DOHH2 (cell line): ENCODE measurements at regions not wholly inside any gene's neighbourhood (a gene's known extent, or its start where the extent isn't known, plus 50 kb on each side); places are given as distances from the start of the nearest gene placed in this dataset.
"Not testable (repeated sequence)": the region's sequence is repeated elsewhere in the genome, so short reads cannot be mapped to it uniquely, and the experiment has no call there.

Experiments
- H3F3A ChIP-seq: fragments of 200-600 bp; sonication (generic), shearing (Covaris generic); 2 replicates; pipeline ENCODE4 v1.6.0; 2016; ENCODE audit warnings: antibody characterized with exemption, mild to moderate bottlenecking; ENCODE audit not compliant: control insufficient read depth, insufficient read depth
- H3K27ac ChIP-seq: fragments of 200-600 bp; sonication (generic); 2 replicates; pipeline ENCODE4 v1.5.1; 2014; ENCODE audit warnings: low read depth, mild to moderate bottlenecking, low read length, moderate library complexity
- H3K27me3 ChIP-seq: fragments of 200-600 bp; sonication (generic); 2 replicates; pipeline ENCODE4 v1.6.1; 2014; ENCODE audit warnings: mild to moderate bottlenecking, low read length, mixed read lengths; ENCODE audit not compliant: control insufficient read depth
- H3K36me3 ChIP-seq: fragments of 200-600 bp; sonication (generic); 2 replicates; pipeline ENCODE4 v1.6.1; 2014; ENCODE audit warnings: mild to moderate bottlenecking, low read length, moderate library complexity, mixed read lengths; ENCODE audit not compliant: control insufficient read depth
- H3K4me1 ChIP-seq: fragments of 200-600 bp; sonication (generic); 2 replicates; pipeline ENCODE4 v1.6.1; 2014; ENCODE audit warnings: mild to moderate bottlenecking, low read length, mixed read lengths; ENCODE audit not compliant: control insufficient read depth
- H3K4me2 ChIP-seq: fragments of 200-600 bp; sonication (generic); 2 replicates; pipeline ENCODE4 v1.6.0; 2014; ENCODE audit warnings: mild to moderate bottlenecking, low read length, moderate library complexity
- H3K4me3 ChIP-seq: fragments of 200-600 bp; sonication (generic); 2 replicates; pipeline ENCODE4 v1.5.1; 2014; ENCODE audit warnings: mild to moderate bottlenecking, low read length, mixed read lengths
- H3K79me2 ChIP-seq: fragments of 200-600 bp; sonication (generic); 2 replicates; pipeline ENCODE4 v1.6.1; 2014; ENCODE audit warnings: mild to moderate bottlenecking, low read length, mixed read lengths; ENCODE audit not compliant: control insufficient read depth
- H3K9me2 ChIP-seq: fragments of 200-600 bp; sonication (generic); replicated peaks from 2 replicates; pipeline ENCODE4 v1.6.1; 2014; ENCODE audit warnings: mild to moderate bottlenecking, low read length, mixed read lengths; ENCODE audit not compliant: control insufficient read depth
- H3K9me3 ChIP-seq: fragments of 200-600 bp; sonication (generic); 2 replicates; pipeline ENCODE4 v1.6.1; 2014; ENCODE audit warnings: antibody characterized with exemption, low read length, mixed read lengths; ENCODE audit not compliant: control insufficient read depth, insufficient read depth
- H4K20me1 ChIP-seq: fragments of 200-600 bp; sonication (generic); 2 replicates; pipeline ENCODE4 v1.6.0; 2014; ENCODE audit warnings: low read depth, mild to moderate bottlenecking, antibody characterized with exemption, low read length, moderate library complexity; ENCODE audit not compliant: control insufficient read depth, insufficient read depth
- EZH2phosphoT487 ChIP-seq: fragments of 200-600 bp; sonication (generic); IDR thresholded peaks from 2 replicates; pipeline ENCODE4 v1.6.1; 2017; ENCODE audit warnings: borderline replicate concordance, mild to moderate bottlenecking, antibody characterized with exemption, low read length, moderate library complexity, mixed read lengths
- TF ChIP-seq, protein P1 (sequence below): fragments of 200-600 bp; sonication (generic); IDR thresholded peaks from one replicate; pipeline ENCODE4 v1.5.1; 2014; ENCODE audit warnings: antibody characterized with exemption, mild to moderate bottlenecking, low read depth, low read length; ENCODE audit not compliant: poor library complexity, severe bottlenecking

DNA sequence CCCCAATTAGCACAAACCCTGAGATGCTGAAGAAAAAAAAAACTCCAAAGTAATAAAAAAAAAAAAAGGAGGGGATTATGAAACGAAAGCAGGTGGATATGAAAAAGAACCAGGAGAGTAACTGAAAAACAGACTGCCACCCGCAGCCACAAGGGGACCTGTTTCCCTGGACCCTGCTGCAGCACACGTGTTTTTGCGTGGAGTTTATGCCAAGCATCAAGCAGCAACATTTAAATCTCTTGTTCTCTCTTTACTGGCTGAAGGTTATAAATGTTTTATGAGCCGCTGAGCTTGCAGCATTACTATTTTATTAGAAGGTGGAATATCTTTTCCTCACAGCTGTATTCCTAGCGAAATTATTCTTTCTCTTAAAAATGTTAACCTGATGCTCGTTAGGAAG lies 131.6 kb upstream of the OLIG3 start:
- Histone ChIP-seq H3K9me2 (no peaks in the 10 kb centered on the region), H3K4me1 (no peaks in the 10 kb centered on the region), H3F3A (no peaks in the 10 kb centered on the region), H4K20me1 (no peaks in the 10 kb centered on the region), H3K9me3 (no peaks in the 10 kb centered on the region), H3K4me3 (no peak overlapping the region), H3K79me2 (no peaks in the 10 kb centered on the region), H3K4me2 (no peak overlapping the region), H3K27ac (no peak overlapping the region), H3K27me3 (peaks cover 3% of the 10 kb centered on the region; the same call in 1 of the 2 replicates), H3K36me3 (no peaks in the 10 kb centered on the region)
- TF ChIP-seq, protein P1, sequence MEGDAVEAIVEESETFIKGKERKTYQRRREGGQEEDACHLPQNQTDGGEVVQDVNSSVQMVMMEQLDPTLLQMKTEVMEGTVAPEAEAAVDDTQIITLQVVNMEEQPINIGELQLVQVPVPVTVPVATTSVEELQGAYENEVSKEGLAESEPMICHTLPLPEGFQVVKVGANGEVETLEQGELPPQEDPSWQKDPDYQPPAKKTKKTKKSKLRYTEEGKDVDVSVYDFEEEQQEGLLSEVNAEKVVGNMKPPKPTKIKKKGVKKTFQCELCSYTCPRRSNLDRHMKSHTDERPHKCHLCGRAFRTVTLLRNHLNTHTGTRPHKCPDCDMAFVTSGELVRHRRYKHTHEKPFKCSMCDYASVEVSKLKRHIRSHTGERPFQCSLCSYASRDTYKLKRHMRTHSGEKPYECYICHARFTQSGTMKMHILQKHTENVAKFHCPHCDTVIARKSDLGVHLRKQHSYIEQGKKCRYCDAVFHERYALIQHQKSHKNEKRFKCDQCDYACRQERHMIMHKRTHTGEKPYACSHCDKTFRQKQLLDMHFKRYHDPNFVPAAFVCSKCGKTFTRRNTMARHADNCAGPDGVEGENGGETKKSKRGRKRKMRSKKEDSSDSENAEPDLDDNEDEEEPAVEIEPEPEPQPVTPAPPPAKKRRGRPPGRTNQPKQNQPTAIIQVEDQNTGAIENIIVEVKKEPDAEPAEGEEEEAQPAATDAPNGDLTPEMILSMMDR, result no peak
- no peak for TF ChIP-seq EZH2phosphoT487

DNA sequence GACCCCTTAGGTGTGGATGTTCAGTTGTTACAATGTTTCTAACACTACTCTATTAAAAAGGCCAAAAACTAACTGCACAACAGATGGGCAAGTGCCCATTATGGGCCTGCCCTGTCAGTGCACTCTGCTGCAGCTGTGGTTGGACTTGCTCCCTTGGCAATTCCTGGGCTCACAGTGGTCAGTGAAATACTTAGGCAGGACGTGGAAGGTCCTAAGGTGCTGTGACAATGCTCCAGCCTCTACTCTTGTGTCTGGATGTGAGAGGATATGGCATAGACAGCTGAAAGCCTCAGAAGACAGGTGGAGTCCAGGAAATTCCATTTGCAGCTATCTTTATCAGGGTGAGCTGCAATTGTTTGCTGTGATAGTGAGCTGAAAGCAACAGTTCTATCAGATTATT lies 136.5 kb upstream of the OLIG3 start:
- Histone ChIP-seq H3K27me3 (peaks cover 3% of the 10 kb centered on the region; the same call in 1 of the 2 replicates), H4K20me1 (no peaks in the 10 kb centered on the region), H3K27ac (no peak overlapping the region), H3K79me2 (no peaks in the 10 kb centered on the region), H3K36me3 (no peaks in the 10 kb centered on the region), H3K9me3 (no peaks in the 10 kb centered on the region), H3F3A (no peaks in the 10 kb centered on the region), H3K4me2 (no peak overlapping the region), H3K4me3 (no peak overlapping the region), H3K4me1 (peaks cover 7% of the 10 kb centered on the region; the same call in 1 of the 2 replicates), H3K9me2 (no peaks in the 10 kb centered on the region)
- TF ChIP-seq EZH2phosphoT487, result no peak
- TF ChIP-seq, protein P1, result no peak

DNA sequence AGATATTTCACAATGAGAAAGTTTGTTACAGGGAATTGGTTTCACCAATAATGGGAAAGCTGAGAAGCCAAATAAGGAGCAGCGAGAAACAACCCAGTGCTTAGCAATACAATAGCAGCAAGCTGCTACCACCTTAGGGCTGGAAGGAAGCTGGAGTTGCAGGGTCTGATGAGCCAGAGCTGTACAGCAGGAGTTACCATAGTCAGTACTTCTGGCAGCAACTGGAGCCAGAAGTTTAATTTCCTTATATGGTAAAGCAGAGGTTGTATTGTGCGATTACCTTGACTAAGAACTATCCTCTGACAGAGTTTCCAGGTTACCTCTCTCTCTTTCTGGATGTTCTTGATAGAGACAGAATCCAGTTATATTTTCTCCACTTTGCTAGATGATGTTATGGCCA lies 137.1 kb upstream of the OLIG3 start:
- H3K4me1 ChIP-seq, result peaks cover 7% of the 10 kb centered on the region; the same call in 1 of the 2 replicates
- no peaks in the 10 kb centered on the region for H4K20me1 ChIP-seq
- no peaks in the 10 kb centered on the region for H3K36me3 ChIP-seq
- TF ChIP-seq, protein P1, result no peak
- TF ChIP-seq EZH2phosphoT487, result no peak
- H3K9me3 ChIP-seq, result no peaks in the 10 kb centered on the region
- H3K27me3 ChIP-seq, result peaks cover 3% of the 10 kb centered on the region; the same call in 1 of the 2 replicates
- H3F3A ChIP-seq, result no peaks in the 10 kb centered on the region
- H3K9me2 ChIP-seq, result no peaks in the 10 kb centered on the region
- no peaks in the 10 kb centered on the region for H3K79me2 ChIP-seq
- no peak overlapping the region for H3K4me2 ChIP-seq
- no peak overlapping the region for H3K4me3 ChIP-seq
- no peak overlapping the region for H3K27ac ChIP-seq

DNA sequence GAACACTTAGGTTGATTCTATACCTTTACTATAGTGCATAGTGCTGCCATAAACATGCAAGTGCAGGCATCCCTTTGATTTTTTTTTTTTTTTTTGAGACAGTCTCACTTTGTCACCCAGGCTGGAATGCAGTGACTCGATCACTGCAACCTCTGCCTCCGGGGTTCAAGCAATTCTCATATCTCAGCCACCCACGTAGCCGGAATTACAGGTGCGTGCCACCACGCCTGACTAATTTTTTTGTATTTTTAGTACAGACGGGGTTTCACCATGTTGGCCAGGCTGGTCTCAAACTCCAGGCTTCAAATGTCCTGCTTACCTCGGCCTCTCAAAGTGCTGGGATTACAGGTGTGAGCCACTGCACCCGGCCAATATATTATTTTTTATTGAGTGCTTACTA lies 140.0 kb upstream of the OLIG3 start:
- H4K20me1 ChIP-seq, H3K4me1 ChIP-seq, H3F3A ChIP-seq, H3K9me3 ChIP-seq, H3K79me2 ChIP-seq, H3K9me2 ChIP-seq, H3K27me3 ChIP-seq, H3K27ac ChIP-seq, H3K36me3 ChIP-seq, H3K4me3 ChIP-seq, H3K4me2 ChIP-seq: not testable (repeated sequence)
